Activated CD4-positive, alpha-beta T cell treated with anti-CD3 and anti-CD28 coated beads for 36 hours (primary cell): ENCODE measurements at regions not wholly inside any gene's neighbourhood (a gene's known extent, or its start where the extent isn't known, plus 50 kb on each side); places are given as distances from the start of the nearest gene placed in this dataset.
"Not testable (repeated sequence)": the region's sequence is repeated elsewhere in the genome, so short reads cannot be mapped to it uniquely, and the experiment has no call there.

Experiments used
- ATAC-seq: fragments of 200-7000 bp; cut with Tn5 transposase; one replicate; pipeline ENCODE4 v1.10.0; 2021; ENCODE audit warnings: mild to moderate bottlenecking, moderate library complexity
- CTCF ChIA-PET: fragments of 350-600 bp; sonication (Branson Sonifier 250); formaldehyde crosslinking; loops from one replicate; lab custom pipeline; 2021; ENCODE audit warnings: antibody characterized with exemption; lab: Charles Lee
- POLR2A ChIA-PET: fragments of 350-600 bp; sonication (Branson Sonifier 250); formaldehyde crosslinking; loops from one replicate; lab custom pipeline; 2021; ENCODE audit warnings: antibody characterized with exemption, inconsistent platforms; lab: Charles Lee
- DNase-seq: peaks from one replicate; pipeline ENCODE4 v3.0.0-alpha.2; 2020
- H3K27ac Mint-ChIP-seq: one replicate; pipeline ENCODE4 v1.8.0; 2021; ENCODE audit warnings: mixed read lengths
- H3K27me3 Mint-ChIP-seq: one replicate; pipeline ENCODE4 v1.8.0; 2021; ENCODE audit warnings: mixed read lengths
- H3K36me3 Mint-ChIP-seq: one replicate; pipeline ENCODE4 v1.8.0; 2021; ENCODE audit warnings: low read depth, mixed read lengths
- H3K4me1 Mint-ChIP-seq: one replicate; pipeline ENCODE4 v1.8.0; 2021; ENCODE audit warnings: mixed read lengths
- H3K4me3 Mint-ChIP-seq: one replicate; pipeline ENCODE4 v1.8.0; 2021; ENCODE audit warnings: mild to moderate bottlenecking, moderate library complexity, mixed read lengths
- H3K9me3 Mint-ChIP-seq: one replicate; pipeline ENCODE4 v1.8.0; 2021; ENCODE audit warnings: low read depth, mixed read lengths
- intact Hi-C, 2 experiments: fragments of 100-400 bp; cut with DNase I in 1 of 2; cut with micrococcal nuclease in 1 of 2; formaldehyde crosslinking; loops; one replicate each; pipeline versions ENCODE4 v1.14.2 to v1.15.1; 2022 to 2024; cut with DNase I, micrococcal nuclease

DNA sequence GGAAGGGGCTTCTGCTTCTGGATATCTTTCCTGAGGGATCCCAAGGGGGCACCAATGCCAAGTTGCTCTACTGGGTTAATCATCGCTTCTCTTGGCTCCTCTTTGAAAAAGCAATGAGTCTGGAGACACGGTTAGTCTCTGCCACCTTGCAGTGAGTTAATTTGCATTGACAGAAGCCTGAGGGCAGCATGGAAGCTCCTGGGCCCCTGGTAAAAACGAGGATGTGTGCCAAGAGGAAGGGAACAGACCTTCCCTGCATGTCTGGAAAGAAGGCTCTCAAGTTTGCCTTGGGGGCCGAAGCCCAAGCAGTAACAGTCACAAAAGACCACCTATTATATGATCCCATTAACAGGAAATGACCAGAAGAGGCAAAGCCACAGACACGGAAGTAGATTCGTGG, 86.7 kb downstream of the IRX5 start:
- H3K4me1 Mint-ChIP-seq = no peaks in the 10 kb centered on the region
- H3K27me3 Mint-ChIP-seq = peaks cover 13% of the 10 kb centered on the region
- H3K9me3 Mint-ChIP-seq = peaks cover 4% of the 10 kb centered on the region
- ATAC-seq (no peak), DNase-seq (no peak)
- POLR2A ChIA-PET = no interaction called here
- intact Hi-C loops = no loop called here
- no peak overlapping the region for H3K27ac Mint-ChIP-seq
- CTCF ChIA-PET = no interaction called here
- H3K36me3 Mint-ChIP-seq = no peaks in the 10 kb centered on the region
- H3K4me3 Mint-ChIP-seq = no peak overlapping the region

DNA sequence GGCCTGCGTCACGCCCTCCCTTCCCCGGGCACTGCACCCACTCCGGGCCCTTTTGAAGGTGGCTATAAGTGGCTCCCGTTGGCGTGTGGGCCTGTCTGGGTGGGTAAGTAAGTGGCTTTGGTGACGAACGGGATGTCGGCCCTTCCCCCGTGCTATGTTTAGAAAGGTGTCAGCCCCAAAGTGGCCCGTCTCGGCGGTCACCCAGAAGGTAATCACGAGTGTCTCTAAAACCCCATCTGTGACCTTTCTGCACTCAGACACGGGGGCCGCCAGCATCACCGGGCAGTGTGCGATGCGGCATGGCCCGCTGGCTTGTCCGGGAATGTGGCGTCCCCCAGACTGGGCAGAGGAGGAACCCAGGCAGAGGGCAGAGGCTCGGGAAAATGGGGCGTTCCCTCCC, 88.2 kb downstream of the IRX5 start:
- DNase-seq (no peak), ATAC-seq (no peak)
- Mint-ChIP-seq H3K27me3 (peaks cover 22% of the 10 kb centered on the region), H3K4me1 (no peaks in the 10 kb centered on the region), H3K27ac (no peak overlapping the region), H3K9me3 (peaks cover 4% of the 10 kb centered on the region), H3K36me3 (no peaks in the 10 kb centered on the region), H3K4me3 (no peak overlapping the region)
- ChIA-PET POLR2A (no interaction called here), CTCF (no interaction called here)
- intact Hi-C loops = no loop called here

DNA sequence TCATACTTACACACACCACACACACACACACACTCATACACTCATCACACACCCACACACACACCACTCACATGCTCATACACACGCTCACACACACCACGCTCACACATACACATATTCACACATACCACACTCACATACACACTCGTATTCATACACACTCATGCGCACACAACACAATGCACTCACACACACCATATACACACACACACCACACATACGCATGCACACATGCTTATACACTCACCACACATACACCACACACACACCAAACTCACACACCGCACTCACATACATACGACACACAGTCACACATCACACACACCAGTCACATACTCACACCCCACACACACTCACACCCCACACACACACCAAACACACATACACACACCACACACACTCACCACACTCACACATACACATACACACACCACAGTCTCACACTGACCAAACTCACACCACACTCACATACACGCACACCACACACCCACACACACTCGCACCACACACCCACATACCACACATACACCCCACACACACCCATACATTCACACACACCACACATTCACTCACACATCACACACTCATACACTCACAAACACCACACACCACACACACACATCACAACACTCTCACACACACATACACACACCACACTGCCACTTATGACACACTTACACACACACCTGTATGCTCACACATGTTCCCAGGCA, 88.9 kb downstream of the IRX5 start:
- ATAC-seq (no peak), DNase-seq (no peak)
- Mint-ChIP-seq H3K27me3 (peaks cover 24% of the 10 kb centered on the region), H3K4me1 (no peaks in the 10 kb centered on the region), H3K4me3 (no peak overlapping the region), H3K9me3 (peaks cover 4% of the 10 kb centered on the region), H3K36me3 (no peaks in the 10 kb centered on the region), H3K27ac (no peak overlapping the region)
- intact Hi-C loops = no loop called here
- ChIA-PET POLR2A (no interaction called here), CTCF (no interaction called here)

DNA sequence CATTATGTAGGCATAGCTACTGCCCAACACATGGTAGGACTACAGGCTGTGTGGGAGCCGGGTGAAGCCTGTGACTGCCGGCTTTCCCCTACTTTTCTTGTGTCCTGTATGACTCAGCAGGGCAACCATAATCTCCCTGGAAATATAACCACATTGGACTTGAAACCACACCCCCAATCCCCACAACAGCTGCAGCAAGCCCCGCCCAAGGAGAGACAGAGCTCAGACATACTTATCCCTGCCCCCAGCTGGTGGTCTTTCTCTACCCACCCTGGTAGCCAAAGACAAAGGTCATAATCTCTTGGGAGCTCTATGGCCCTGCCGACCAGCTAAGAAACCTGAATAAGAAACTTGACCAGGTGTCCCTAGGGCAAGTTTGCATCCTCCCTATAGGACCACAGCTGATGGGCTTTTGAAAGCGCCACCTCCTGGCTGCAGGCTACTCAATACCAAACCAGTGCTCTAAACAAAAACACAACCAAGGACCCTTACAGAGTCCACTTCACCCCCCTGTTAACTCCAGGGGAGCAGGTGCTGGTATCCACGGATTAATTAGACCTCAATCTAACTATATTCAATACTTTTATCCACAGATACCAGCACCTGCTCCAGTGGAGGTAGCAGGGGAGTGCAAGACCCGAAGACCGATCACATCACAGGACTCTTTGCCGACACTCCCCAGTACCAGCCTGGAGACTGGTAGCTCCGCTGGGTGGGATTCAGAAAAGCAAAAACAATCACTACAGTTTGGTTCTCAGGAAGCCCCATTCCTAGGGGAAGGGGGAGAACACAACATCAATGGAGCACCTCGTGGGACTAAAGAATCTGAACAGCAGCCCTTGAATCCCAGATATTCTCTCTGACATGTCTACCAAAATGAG, 91.2 kb downstream of the IRX5 start:
- POLR2A ChIA-PET = no interaction called here

DNA sequence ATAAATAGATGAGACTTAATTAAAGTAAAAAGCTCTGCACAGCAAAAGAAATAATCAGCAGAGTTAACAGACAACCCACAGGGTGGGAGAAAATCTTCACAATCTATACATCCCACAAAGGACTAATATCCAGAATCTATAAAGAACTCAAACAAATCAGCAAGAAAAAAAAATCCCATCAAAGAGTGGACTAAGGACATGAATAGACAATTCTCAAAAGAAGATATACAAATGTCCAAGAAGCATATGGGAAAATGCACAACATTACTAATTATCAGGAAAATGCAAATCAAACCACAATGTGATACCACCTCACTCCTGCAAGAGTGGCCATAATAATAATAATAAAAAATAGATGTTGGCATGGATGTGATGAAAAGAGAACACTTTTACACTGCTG, 96.6 kb downstream of the IRX5 start:
- H3K36me3 Mint-ChIP-seq, H3K4me3 Mint-ChIP-seq, DNase-seq, intact Hi-C loops, CTCF ChIA-PET, H3K9me3 Mint-ChIP-seq, ATAC-seq, H3K4me1 Mint-ChIP-seq, H3K27ac Mint-ChIP-seq, POLR2A ChIA-PET: not testable (repeated sequence)
- H3K27me3 Mint-ChIP-seq = peaks cover 17% of the 10 kb centered on the region

More for the DNA sequence above, 91.2 kb downstream of the IRX5 start:
- Mint-ChIP-seq H3K36me3 (no peaks in the 10 kb centered on the region), H3K4me3 (no peak overlapping the region), H3K4me1 (no peaks in the 10 kb centered on the region), H3K27me3 (peaks cover 27% of the 10 kb centered on the region), H3K27ac (no peak overlapping the region), H3K9me3 (peaks cover 4% of the 10 kb centered on the region)
- intact Hi-C loops = no loop called here
- CTCF ChIA-PET = interaction anchor here (0.5 to 0.9 kb wide), 2 partner anchors 13 to 246 kb away, joined by 3 read pairs; no protein-coding TSS in a partner anchor
- no peak for ATAC-seq
- no peak for DNase-seq

DNA sequence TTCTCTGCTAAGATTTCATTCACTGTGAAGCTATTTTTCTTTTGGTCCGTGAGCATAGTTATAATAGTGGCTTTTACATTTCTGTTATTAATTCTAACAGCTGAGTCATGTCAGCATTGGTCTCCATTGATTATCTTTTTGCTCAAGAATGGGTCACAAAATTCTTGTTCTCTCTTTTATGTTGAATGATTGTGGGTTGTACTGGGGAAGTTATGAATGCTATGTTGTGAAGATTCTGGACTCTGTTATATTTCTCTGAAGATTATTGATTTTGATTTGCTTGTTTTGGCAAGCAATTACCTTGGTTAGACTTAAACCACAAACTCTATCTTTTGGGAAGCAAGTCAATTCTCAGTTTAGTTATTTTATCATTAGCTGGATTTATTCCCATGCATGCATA, 98.8 kb downstream of the IRX5 start:
- Mint-ChIP-seq H3K36me3 (no peaks in the 10 kb centered on the region), H3K4me3 (no peak overlapping the region), H3K27ac (no peak overlapping the region), H3K9me3 (peaks cover 5% of the 10 kb centered on the region), H3K27me3 (peaks cover 8% of the 10 kb centered on the region), H3K4me1 (no peaks in the 10 kb centered on the region)
- ATAC-seq (no peak), DNase-seq (no peak)
- CTCF ChIA-PET = no interaction called here
- POLR2A ChIA-PET = no interaction called here
- intact Hi-C loops = no loop called here

DNA sequence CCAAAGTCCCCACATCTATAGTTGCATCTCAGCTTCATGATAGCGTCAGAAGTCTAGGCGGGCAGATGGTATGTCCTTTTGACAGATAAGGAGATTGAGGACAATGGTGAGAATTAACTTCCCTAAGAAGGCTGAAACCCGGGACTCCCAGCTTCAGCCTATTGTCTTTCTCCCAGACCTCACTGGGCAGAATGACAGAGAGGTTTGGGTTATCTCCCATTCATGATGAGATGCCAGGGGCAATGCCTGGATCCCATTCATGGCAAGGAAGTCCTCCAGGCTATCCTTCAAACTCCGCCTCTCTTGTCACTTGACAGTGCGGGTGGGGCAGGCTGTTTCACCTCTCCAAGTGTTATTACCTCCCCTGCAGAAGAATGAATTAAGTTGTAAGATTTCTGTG, 100.3 kb downstream of the IRX5 start:
- POLR2A ChIA-PET = no interaction called here
- CTCF ChIA-PET = no interaction called here
- intact Hi-C loops = no loop called here
- Mint-ChIP-seq H3K4me3 (no peak overlapping the region), H3K4me1 (no peaks in the 10 kb centered on the region), H3K27me3 (peaks cover 4% of the 10 kb centered on the region), H3K9me3 (peaks cover 5% of the 10 kb centered on the region), H3K36me3 (no peaks in the 10 kb centered on the region), H3K27ac (no peak overlapping the region)
- ATAC-seq = no peak
- DNase-seq = no peak

DNA sequence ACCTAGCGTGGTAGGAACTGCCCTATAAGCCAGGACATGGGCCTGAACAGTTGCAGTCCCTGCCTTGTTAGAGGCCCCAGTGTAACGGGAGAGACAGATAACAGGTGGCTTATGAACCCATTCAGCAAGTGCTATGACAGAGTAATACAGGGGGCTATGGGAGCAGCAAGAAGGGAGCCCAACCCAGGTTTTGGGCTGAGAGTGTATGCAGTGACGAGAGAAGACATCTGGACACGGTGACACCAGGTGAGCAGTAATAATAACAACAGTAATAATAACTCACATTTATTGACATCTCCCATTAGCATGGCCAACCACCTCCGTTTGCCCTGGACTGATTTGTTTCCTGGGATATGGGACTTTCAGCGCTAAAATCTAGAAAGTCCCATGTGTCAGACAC, 100.8 kb downstream of the IRX5 start:
- CTCF ChIA-PET = no interaction called here
- Mint-ChIP-seq H3K36me3 (no peaks in the 10 kb centered on the region), H3K27ac (no peak overlapping the region), H3K4me1 (no peaks in the 10 kb centered on the region), H3K4me3 (no peak overlapping the region), H3K27me3 (peaks cover 4% of the 10 kb centered on the region), H3K9me3 (peaks cover 5% of the 10 kb centered on the region)
- ATAC-seq (no peak), DNase-seq (no peak)
- POLR2A ChIA-PET = no interaction called here
- intact Hi-C loops = no loop called here

DNA sequence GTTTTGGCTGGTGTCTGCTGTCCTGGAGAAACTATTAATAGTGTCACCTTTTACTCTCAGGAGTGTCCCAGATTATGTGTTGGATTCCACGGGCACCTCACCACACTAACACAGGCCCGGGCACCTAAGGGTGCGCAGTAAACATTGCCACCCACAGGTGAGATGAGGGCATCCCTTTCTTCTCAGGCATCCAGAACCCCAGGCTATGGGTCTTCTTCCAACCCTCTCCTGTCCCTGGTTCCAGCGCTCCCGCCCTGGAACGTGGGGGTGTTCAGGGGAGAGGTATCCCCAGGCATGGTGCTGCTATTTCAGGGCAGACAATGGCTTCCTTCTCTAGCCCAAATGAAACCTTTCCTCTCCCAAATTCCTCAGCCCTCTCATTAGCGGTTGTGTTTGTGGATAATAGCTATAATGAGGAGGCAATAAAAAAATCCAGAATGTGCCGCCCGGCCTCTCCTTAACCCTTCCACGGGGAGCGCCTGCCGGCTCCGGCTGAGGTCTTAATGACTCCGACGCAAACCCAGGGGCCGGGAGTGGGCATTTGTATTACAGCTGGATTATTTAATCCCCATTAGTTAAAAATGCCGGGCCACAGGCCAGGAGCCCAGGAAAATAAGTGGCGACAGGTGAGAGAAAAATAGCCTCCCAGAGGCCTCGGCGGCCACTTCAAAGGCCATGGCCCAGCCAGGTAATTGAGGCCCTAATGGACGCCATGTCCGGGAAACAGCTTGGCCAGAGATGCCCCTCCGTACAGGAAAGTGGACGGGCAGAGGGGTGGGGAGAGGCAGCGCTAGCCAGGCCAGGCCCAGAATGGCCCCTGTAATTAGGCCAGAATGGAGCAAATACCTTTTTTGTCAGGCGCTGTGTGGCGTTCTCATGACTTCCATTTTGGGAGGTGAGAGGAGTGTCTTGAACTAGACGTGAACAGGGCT, 102.8 kb downstream of the IRX5 start:
- intact Hi-C loops = loop anchor here in 1 of 2 experiments (2.0 kb wide), 1 partner anchor 225 kb away; no protein-coding TSS in a partner anchor
- ATAC-seq (no peak), DNase-seq (no peak)
- ChIA-PET POLR2A (no interaction called here), CTCF (interaction anchor here (0.6 kb wide), 1 partner anchor 106 kb away, joined by 3 read pairs; no protein-coding TSS in a partner anchor)
- Mint-ChIP-seq H3K4me1 (no peaks in the 10 kb centered on the region), H3K9me3 (peaks cover 2% of the 10 kb centered on the region), H3K36me3 (no peaks in the 10 kb centered on the region), H3K27ac (no peak overlapping the region), H3K27me3 (peaks cover 4% of the 10 kb centered on the region), H3K4me3 (no peak overlapping the region)

DNA sequence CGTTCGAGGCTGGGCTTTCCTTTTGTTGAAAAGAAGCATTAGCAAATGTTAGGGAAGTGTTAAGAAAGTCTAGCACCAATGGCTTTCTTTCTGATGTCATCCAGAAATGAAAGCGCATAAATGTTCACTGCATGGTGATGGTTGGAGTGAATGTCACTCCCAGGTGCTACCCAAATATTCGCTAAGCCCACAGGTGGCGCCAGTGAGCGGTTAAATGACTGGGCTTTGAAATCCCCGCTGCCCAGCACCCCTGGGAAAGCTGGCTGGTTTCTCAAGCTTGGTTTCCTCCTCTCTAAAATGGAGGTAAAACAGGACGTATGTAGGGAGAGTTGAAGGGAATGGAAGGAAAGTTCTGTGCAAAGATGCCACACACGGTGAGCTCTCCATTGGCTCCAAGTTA, 104.4 kb downstream of the IRX5 start:
- ChIA-PET CTCF (interaction anchor here (1.1 to 1.5 kb wide), 3 partner anchors 10 to 222 kb away, joined by 3 to 6 read pairs (median 4); no protein-coding TSS in a partner anchor), POLR2A (interaction anchor here (0.6 kb wide), 1 partner anchor 216 kb away, joined by 6 read pairs; no protein-coding TSS in a partner anchor)
- Mint-ChIP-seq H3K4me3 (no peak overlapping the region), H3K36me3 (no peaks in the 10 kb centered on the region), H3K4me1 (no peaks in the 10 kb centered on the region), H3K27me3 (peaks cover 4% of the 10 kb centered on the region), H3K9me3 (no peaks in the 10 kb centered on the region), H3K27ac (no peak overlapping the region)
- DNase-seq (peak; percentile 70), ATAC-seq (peak; percentile 44)
- intact Hi-C loops = loop anchor here (1.0 to 2.0 kb wide), 2 partner anchors 223 to 224 kb away; no protein-coding TSS in a partner anchor

DNA sequence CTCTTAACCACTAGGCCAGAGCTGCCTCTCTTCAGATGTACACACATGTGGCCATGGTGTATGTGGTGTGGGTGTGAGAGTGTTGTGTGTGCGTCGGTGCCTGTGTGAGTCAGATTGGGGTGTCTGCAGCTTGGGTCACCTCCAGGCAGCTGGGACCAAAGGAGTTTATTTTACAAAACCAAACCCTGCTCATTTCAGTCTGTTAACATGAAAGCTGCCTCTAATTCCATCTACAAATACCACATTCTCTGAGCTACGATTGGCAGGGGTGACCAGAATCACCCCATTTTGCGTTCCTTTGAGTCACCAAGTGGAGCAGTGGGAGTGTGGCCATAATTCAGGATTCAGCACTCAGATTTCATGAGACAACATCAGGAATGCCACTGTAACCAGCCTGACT, 105.3 kb downstream of the IRX5 start:
- Mint-ChIP-seq H3K4me3 (no peak overlapping the region), H3K27me3 (peaks cover 4% of the 10 kb centered on the region), H3K9me3 (no peaks in the 10 kb centered on the region), H3K4me1 (no peaks in the 10 kb centered on the region), H3K36me3 (no peaks in the 10 kb centered on the region), H3K27ac (no peak overlapping the region)
- ChIA-PET POLR2A (no interaction called here), CTCF (interaction anchor here (1.1 to 1.5 kb wide), 2 partner anchors 9 to 14 kb away, joined by 3 to 4 read pairs; no protein-coding TSS in a partner anchor)
- DNase-seq (no peak), ATAC-seq (no peak)
- intact Hi-C loops = loop anchor here (1.0 to 2.0 kb wide), 2 partner anchors 222 to 223 kb away; no protein-coding TSS in a partner anchor
